Cardiac muscle cell (in vitro differentiated cells and primary cell): ENCODE measurements at regions not wholly inside any gene's neighbourhood (a gene's known extent, or its start where the extent isn't known, plus 50 kb on each side); places are given as distances from the start of the nearest gene placed in this dataset.

Experiments used
- DNase-seq, 2 donors: peaks; one replicate each; pipeline versions ENCODE4 v3.0.0 to v3.0.0-alpha.2; 2010 to 2017; ENCODE audit warnings: low read depth in 1 of 2, low spot score in 1 of 2
- H3K27ac ChIP-seq: fragments of 200-600 bp; sonication (generic); 2 replicates; pipeline ENCODE4 v1.5.1; 2016
- H3K27me3 ChIP-seq: fragments of 200-600 bp; sonication (generic); 2 replicates; pipeline ENCODE4 v1.6.0; 2016; ENCODE audit warnings: control low read depth
- H3K36me3 ChIP-seq: fragments of 200-600 bp; sonication (generic); 2 replicates; pipeline ENCODE4 v1.5.1; 2016; ENCODE audit warnings: control low read depth
- H3K4me1 ChIP-seq: fragments of 200-600 bp; sonication (generic); 2 replicates; pipeline ENCODE4 v1.8.1; 2017; ENCODE audit warnings: low read depth, mild to moderate bottlenecking, mixed run types
- H3K4me3 ChIP-seq: fragments of 200-600 bp; sonication (generic); 2 replicates; pipeline ENCODE4 v1.5.1; 2016; ENCODE audit warnings: mild to moderate bottlenecking
- H3K9me3 ChIP-seq: fragments of 200-600 bp; sonication (generic); 2 replicates; pipeline ENCODE4 v1.5.1; 2017; ENCODE audit warnings: low read depth, mild to moderate bottlenecking, control low read depth
- CTCF ChIP-seq: IDR thresholded peaks from 2 replicates; pipeline ENCODE4 v1.5.1; 2012; ENCODE audit warnings: low read depth, mild to moderate bottlenecking, low read length

DNA sequence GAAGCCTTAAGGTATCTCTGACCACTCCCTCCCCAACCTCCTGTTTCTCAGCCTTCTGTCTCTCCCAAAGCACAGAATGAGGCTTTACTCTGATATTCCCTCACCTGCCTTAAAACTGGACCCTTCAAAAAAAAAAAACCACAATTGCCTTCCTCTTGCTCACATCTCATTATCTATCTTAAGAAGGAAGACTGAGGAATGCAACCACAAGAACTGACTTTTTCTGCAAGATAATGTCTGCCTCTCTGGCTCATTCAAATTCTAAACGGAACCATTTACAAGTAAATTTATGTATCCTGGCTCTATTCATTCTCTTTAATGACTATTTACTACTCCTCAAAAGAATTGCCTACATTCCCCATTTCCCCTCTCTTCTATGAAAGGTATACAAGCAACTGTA lies 545.5 kb upstream of the HTR2C start:
- no peak overlapping the region for H3K4me3 ChIP-seq
- H3K36me3 ChIP-seq, result no peaks in the 10 kb centered on the region
- no peak for TF ChIP-seq CTCF
- H3K27ac ChIP-seq, result no peak overlapping the region
- no peaks in the 10 kb centered on the region for H3K4me1 ChIP-seq
- no peaks in the 10 kb centered on the region for H3K27me3 ChIP-seq
- no peak for DNase-seq
- no peaks in the 10 kb centered on the region for H3K9me3 ChIP-seq

- no peaks in the 10 kb centered on the region for H3K36me3 ChIP-seq
- no peaks in the 10 kb centered on the region for H3K4me1 ChIP-seq
- no peaks in the 10 kb centered on the region for H3K9me3 ChIP-seq
- H3K4me3 ChIP-seq, result no peak overlapping the region
- H3K27ac ChIP-seq, result no peak overlapping the region
- H3K27me3 ChIP-seq, result no peaks in the 10 kb centered on the region
- no peak for DNase-seq
- TF ChIP-seq CTCF, result no peak
Observed at GRCh38 chrX:114037515-114037914, 546.4 kb upstream of the HTR2C start.

GRCh38 chrX:114028907-114029662 lies 554.8 kb upstream of the HTR2C start:
- TF ChIP-seq CTCF, result no peak
- H3K27ac ChIP-seq, result no peak overlapping the region
- H3K27me3 ChIP-seq, result no peaks in the 10 kb centered on the region
- no peak for DNase-seq
- no peaks in the 10 kb centered on the region for H3K4me1 ChIP-seq
- no peak overlapping the region for H3K4me3 ChIP-seq
- H3K36me3 ChIP-seq, result no peaks in the 10 kb centered on the region
- H3K9me3 ChIP-seq, result no peaks in the 10 kb centered on the region

GRCh38 chrX:114017086-114017485 lies 566.8 kb upstream of the HTR2C start:
- TF ChIP-seq CTCF, result no peak
- no peak overlapping the region for H3K4me3 ChIP-seq
- no peaks in the 10 kb centered on the region for H3K9me3 ChIP-seq
- no peak for DNase-seq
- H3K36me3 ChIP-seq, result no peaks in the 10 kb centered on the region
- no peaks in the 10 kb centered on the region for H3K27me3 ChIP-seq
- no peaks in the 10 kb centered on the region for H3K4me1 ChIP-seq
- H3K27ac ChIP-seq, result no peak overlapping the region

- DNase-seq, result no peak
- Histone ChIP-seq H3K27me3 (no peaks in the 10 kb centered on the region), H3K36me3 (no peaks in the 10 kb centered on the region), H3K4me1 (no peaks in the 10 kb centered on the region), H3K9me3 (no peaks in the 10 kb centered on the region), H3K4me3 (no peak overlapping the region), H3K27ac (no peak overlapping the region)
- no peak for TF ChIP-seq CTCF
Observed at GRCh38 chrX:114015966-114016365, 567.9 kb upstream of the HTR2C start.
